Prostate gland (tissue), 2 donors: ENCODE measurements at regions not wholly inside any gene's neighbourhood (a gene's known extent, or its start where the extent isn't known, plus 50 kb on each side); places are given as distances from the start of the nearest gene placed in this dataset.

Experiments used
- DNase-seq: peaks from one replicate; pipeline ENCODE4 v3.0.0-alpha.2; 2019; ENCODE audit warnings: low spot score
- H3K27ac ChIP-seq, 2 donors: fragments of 200-600 bp; sonication (generic); 2 replicates each; pipeline ENCODE4 v1.5.1; 2017 to 2019
- H3K27me3 ChIP-seq: fragments of 200-600 bp; sonication (generic); replicated peaks from 2 replicates; pipeline ENCODE4 v1.5.1; 2019; ENCODE audit not compliant: insufficient read depth
- H3K36me3 ChIP-seq, 2 donors: fragments of 200-600 bp; sonication (generic); 1 replicate in 1 of 2; 2 replicates in 1 of 2; pipeline versions ENCODE4 v1.5.1 to v1.8.1; 2017 to 2019
- H3K4me1 ChIP-seq: fragments of 200-600 bp; sonication (generic); replicated peaks from 2 replicates; pipeline ENCODE4 v1.5.1; 2019
- H3K4me3 ChIP-seq, 2 donors: fragments of 200-600 bp; sonication (generic); 2 replicates each; pipeline ENCODE4 v1.5.1; 2017 to 2019
- H3K9me3 ChIP-seq: fragments of 200-600 bp; sonication (generic); 2 replicates; pipeline ENCODE4 v1.5.1; 2017
- POLR2A ChIP-seq: fragments of 450-650 bp; IDR thresholded peaks from one replicate; pipeline ENCODE4 v1.6.1; 2016; ENCODE audit warnings: antibody characterized with exemption, mild to moderate bottlenecking
- POLR2AphosphoS5 ChIP-seq: sonication (generic); formaldehyde crosslinking; IDR thresholded peaks from one replicate; pipeline ENCODE4 v1.6.1; 2017; ENCODE audit warnings: antibody characterized with exemption
- WGBS: methylation state at CpG from one replicate; pipeline ENCODE4 v1.1.5; 2018; 5-methylcytosine and 5-hydroxymethylcytosine counted together
- intact Hi-C: fragments of 100-400 bp; cut with DNase I; formaldehyde crosslinking; loops from one replicate; pipeline ENCODE4 v1.14.2; 2022
- TF ChIP-seq, protein P1 (sequence below), 4 experiments: fragments of 200-600 bp in 2 of 4; fragments of 450-650 bp in 2 of 4; sonication (generic) in 2 of 4; IDR thresholded peaks; 1 replicate in 3 of 4; 2 replicates in 1 of 4; pipeline ENCODE4 v1.5.1; 2016 to 2019; ENCODE audit warnings: antibody characterized with exemption in 4 of 4, mild to moderate bottlenecking in 2 of 4, moderate library complexity in 2 of 4

DNA sequence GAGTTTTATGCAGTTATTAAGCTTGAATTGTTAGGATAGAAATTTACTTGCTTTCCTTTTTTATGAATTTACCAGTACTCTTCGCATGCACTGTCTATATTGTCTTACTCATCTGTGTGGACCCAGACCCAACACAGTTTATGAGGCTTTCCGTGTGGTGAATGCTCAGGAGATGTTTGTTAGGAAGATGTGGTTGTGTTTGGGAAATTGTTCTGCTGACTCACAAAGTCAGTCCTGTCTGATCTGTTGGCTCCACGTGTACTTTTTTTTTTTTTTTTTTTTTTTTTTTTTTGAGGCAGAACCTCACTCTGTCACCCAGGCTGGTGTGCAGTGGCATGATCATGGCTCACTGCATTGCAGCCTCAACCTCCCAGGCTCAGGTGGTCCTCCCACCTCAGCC is 532.5 kb downstream of the LMO7 start:
- H3K4me3 ChIP-seq = no peak overlapping the region
- 86% methylated on average over 3 of the region's 3 CpGs for WGBS
- intact Hi-C loops = no loop called here

GRCh38 chr13:76164290-76164689 is 528.2 kb downstream of the LMO7 start:
- Histone ChIP-seq H3K4me3 (no peak overlapping the region), H3K4me1 (no peaks in the 10 kb centered on the region), H3K9me3 (no peaks in the 10 kb centered on the region), H3K27ac (no peak overlapping the region), H3K36me3 (no peaks in the 10 kb centered on the region), H3K27me3 (no peaks in the 10 kb centered on the region)
- 86% methylated on average over 3 of the region's 3 CpGs for WGBS
- no peak for DNase-seq
- TF ChIP-seq POLR2AphosphoS5 = no peak
- TF ChIP-seq, protein P1, sequence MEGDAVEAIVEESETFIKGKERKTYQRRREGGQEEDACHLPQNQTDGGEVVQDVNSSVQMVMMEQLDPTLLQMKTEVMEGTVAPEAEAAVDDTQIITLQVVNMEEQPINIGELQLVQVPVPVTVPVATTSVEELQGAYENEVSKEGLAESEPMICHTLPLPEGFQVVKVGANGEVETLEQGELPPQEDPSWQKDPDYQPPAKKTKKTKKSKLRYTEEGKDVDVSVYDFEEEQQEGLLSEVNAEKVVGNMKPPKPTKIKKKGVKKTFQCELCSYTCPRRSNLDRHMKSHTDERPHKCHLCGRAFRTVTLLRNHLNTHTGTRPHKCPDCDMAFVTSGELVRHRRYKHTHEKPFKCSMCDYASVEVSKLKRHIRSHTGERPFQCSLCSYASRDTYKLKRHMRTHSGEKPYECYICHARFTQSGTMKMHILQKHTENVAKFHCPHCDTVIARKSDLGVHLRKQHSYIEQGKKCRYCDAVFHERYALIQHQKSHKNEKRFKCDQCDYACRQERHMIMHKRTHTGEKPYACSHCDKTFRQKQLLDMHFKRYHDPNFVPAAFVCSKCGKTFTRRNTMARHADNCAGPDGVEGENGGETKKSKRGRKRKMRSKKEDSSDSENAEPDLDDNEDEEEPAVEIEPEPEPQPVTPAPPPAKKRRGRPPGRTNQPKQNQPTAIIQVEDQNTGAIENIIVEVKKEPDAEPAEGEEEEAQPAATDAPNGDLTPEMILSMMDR (IDR thresholded peaks at IDR 0.05) = no peak
- no peak for TF ChIP-seq POLR2A
- intact Hi-C loops = no loop called here

More for the DNA sequence above, 532.5 kb downstream of the LMO7 start:
- Histone ChIP-seq H3K9me3 (no peaks in the 10 kb centered on the region), H3K4me1 (no peaks in the 10 kb centered on the region), H3K27ac (no peak overlapping the region), H3K27me3 (no peaks in the 10 kb centered on the region), H3K36me3 (no peaks in the 10 kb centered on the region)
- DNase-seq = no peak
- no peak for TF ChIP-seq POLR2AphosphoS5
- no peak for TF ChIP-seq POLR2A
- TF ChIP-seq, protein P1 (IDR thresholded peaks at IDR 0.05) = no peak

- DNase-seq = no peak
- no peak overlapping the region for H3K27ac ChIP-seq
- H3K9me3 ChIP-seq = no peaks in the 10 kb centered on the region
- intact Hi-C loops = no loop called here
- H3K4me1 ChIP-seq = no peaks in the 10 kb centered on the region
- H3K4me3 ChIP-seq = no peak overlapping the region
- WGBS = 63% methylated on average over 2 of the region's 2 CpGs
- H3K27me3 ChIP-seq = no peaks in the 10 kb centered on the region
- no peaks in the 10 kb centered on the region for H3K36me3 ChIP-seq
- TF ChIP-seq POLR2AphosphoS5 = no peak
- TF ChIP-seq, protein P1 (IDR thresholded peaks at IDR 0.05) = no peak
- no peak for TF ChIP-seq POLR2A
These were observed 527.6 kb downstream of the LMO7 start for GRCh38 chr13:76163761-76164160.

DNA sequence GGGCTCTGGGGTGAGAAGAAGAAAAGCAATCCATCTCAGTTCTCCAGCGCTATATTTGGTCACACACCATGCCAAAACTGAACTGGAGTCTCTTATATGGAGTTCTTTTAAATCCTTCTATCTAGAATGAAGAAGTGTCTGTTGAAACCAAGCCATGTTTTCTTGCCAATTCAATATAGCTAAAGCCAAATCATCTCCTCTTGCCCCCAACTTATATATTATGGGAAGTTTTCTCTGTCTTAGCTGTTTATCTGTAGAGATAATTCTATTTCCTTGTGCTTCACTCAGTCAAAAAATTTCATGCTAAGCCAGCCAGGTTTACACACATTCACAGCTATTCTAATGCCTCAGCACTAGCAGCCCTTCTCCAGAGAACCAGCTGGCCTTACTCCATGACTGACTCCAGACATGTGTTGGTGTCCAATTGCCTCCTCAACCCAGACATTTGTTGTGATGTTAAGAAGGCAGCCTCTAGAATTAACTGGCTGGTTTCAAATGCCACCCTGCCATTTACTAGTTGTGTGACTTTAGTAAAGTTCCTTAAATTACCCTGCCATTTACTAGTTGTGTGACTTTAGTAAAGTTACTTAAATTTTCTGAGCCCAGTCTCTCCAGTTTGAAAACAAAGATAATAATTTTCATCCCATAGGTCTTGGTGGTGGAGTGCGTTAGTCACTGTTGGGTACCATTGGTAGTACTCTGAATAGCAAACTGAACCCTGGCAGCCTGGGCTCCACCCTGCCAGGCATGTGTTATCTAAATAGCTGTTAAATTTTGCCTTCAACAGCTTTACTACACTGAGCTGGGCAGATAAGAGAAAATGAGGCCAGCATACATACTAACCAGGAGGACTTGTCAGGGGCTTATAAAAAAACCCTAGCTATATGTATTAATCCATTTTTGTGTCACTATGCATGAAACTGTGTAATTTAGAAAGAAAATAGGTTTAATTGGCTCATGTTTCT is 525.1 kb downstream of the LMO7 start:
- no peaks in the 10 kb centered on the region for H3K27me3 ChIP-seq
- H3K36me3 ChIP-seq = no peaks in the 10 kb centered on the region
- 68% methylated on average over 2 of the region's 2 CpGs for WGBS
- H3K27ac ChIP-seq = no peak overlapping the region
- H3K9me3 ChIP-seq = no peaks in the 10 kb centered on the region
- no peak overlapping the region for H3K4me3 ChIP-seq
- DNase-seq = no peak
- no peaks in the 10 kb centered on the region for H3K4me1 ChIP-seq
- TF ChIP-seq POLR2A = no peak
- TF ChIP-seq, protein P1 (IDR thresholded peaks at IDR 0.05) = no peak
- no peak for TF ChIP-seq POLR2AphosphoS5
- intact Hi-C loops = no loop called here

- Histone ChIP-seq H3K36me3 (no peaks in the 10 kb centered on the region), H3K27ac (no peak overlapping the region), H3K4me3 (no peak overlapping the region), H3K4me1 (no peaks in the 10 kb centered on the region), H3K27me3 (no peaks in the 10 kb centered on the region), H3K9me3 (no peaks in the 10 kb centered on the region)
- no peak for TF ChIP-seq POLR2A
- TF ChIP-seq POLR2AphosphoS5 = no peak
- TF ChIP-seq, protein P1 (IDR thresholded peaks at IDR 0.05) = no peak
- intact Hi-C loops = no loop called here
- DNase-seq = no peak
- 84% methylated on average over 4 of the region's 4 CpGs for WGBS
These were observed 524.4 kb downstream of the LMO7 start for GRCh38 chr13:76160506-76160905.
